Transverse colon (tissue), 4 donors: ENCODE measurements at regions not wholly inside any gene's neighbourhood (a gene's known extent, or its start where the extent isn't known, plus 50 kb on each side); places are given as distances from the start of the nearest gene placed in this dataset.
"Not testable (repeated sequence)": the region's sequence is repeated elsewhere in the genome, so short reads cannot be mapped to it uniquely, and the experiment has no call there.

Source experiments
- DNase-seq: peaks from one replicate; pipeline ENCODE4 v3.0.0-alpha.2; 2019
- H3K27ac ChIP-seq, 4 donors: fragments of 200-600 bp; sonication (generic); 2 replicates each; pipeline ENCODE4 v1.5.1; 2016 to 2018; ENCODE audit warnings: inconsistent platforms in 4 of 4
- H3K27me3 ChIP-seq: fragments of 200-600 bp; sonication (generic); 2 replicates; pipeline ENCODE4 v1.5.1; 2017; ENCODE audit warnings: inconsistent platforms
- H3K36me3 ChIP-seq, 4 donors: fragments of 200-600 bp; sonication (generic); 2 replicates each; pipeline ENCODE4 v1.5.1; 2017 to 2019; ENCODE audit warnings: inconsistent platforms in 4 of 4
- H3K4me1 ChIP-seq, 4 donors: fragments of 200-600 bp; sonication (generic); 2 replicates each; pipeline ENCODE4 v1.5.1; 2017 to 2020; ENCODE audit warnings: inconsistent platforms in 4 of 4
- H3K4me3 ChIP-seq, 4 donors: fragments of 200-600 bp; sonication (generic); 1 replicate in 1 of 4; 2 replicates in 3 of 4; pipeline versions ENCODE4 v1.5.1 to v1.6.1; 2017 to 2019; ENCODE audit warnings: inconsistent platforms in 4 of 4
- H3K9me3 ChIP-seq, 2 donors: fragments of 200-600 bp; sonication (generic); 2 replicates each; pipeline ENCODE4 v1.5.1; 2017 to 2019; ENCODE audit warnings: inconsistent platforms in 2 of 2
- EP300 ChIP-seq: sonication (generic); formaldehyde crosslinking; IDR thresholded peaks from one replicate; pipeline ENCODE4 v1.6.1; 2017; ENCODE audit warnings: antibody characterized with exemption, low read depth
- POLR2A ChIP-seq: fragments of 450-650 bp; IDR thresholded peaks from one replicate; pipeline ENCODE4 v1.6.1; 2016; ENCODE audit warnings: antibody characterized with exemption, mild to moderate bottlenecking, moderate library complexity
- POLR2AphosphoS5 ChIP-seq, 3 donors: sonication (generic); formaldehyde crosslinking; IDR thresholded peaks; one replicate each; pipeline ENCODE4 v1.6.1; 2016; ENCODE audit warnings: antibody characterized with exemption in 3 of 3
- WGBS, 2 donors: methylation state at CpG; one replicate each; pipeline ENCODE4 v1.1.5; 2018; ENCODE audit warnings: low coverage in 1 of 2; 5-methylcytosine and 5-hydroxymethylcytosine counted together
- in situ Hi-C, 4 donors: fragments of 200-750 bp; cut with MboI; loops; one replicate each; pipeline versions ENCODE4 v1.15.0 to v1.15.1; 2017; ENCODE audit warnings: low sequenced_read_pairs in 3 of 4, low pct_ligation_motif_present in 1 of 4, low pct_unique_long_range_greater_than_20kb in 1 of 4
- intact Hi-C: fragments of 100-400 bp; cut with DNase I; formaldehyde crosslinking; loops from one replicate; pipeline ENCODE4 v1.15.1; 2023; ENCODE audit warnings: low total_unique reads
- TF ChIP-seq, protein P1 (sequence below), 5 experiments: fragments of 200-600 bp in 3 of 5; fragments of 450-650 bp in 2 of 5; sonication (generic) in 3 of 5; IDR thresholded peaks; 1 replicate in 2 of 5; 2 replicates in 3 of 5; pipeline ENCODE4 v1.5.1; 2016 to 2017; ENCODE audit warnings: antibody characterized with exemption in 5 of 5, inconsistent platforms in 3 of 5, mild to moderate bottlenecking in 2 of 5, moderate library complexity in 1 of 5

DNA sequence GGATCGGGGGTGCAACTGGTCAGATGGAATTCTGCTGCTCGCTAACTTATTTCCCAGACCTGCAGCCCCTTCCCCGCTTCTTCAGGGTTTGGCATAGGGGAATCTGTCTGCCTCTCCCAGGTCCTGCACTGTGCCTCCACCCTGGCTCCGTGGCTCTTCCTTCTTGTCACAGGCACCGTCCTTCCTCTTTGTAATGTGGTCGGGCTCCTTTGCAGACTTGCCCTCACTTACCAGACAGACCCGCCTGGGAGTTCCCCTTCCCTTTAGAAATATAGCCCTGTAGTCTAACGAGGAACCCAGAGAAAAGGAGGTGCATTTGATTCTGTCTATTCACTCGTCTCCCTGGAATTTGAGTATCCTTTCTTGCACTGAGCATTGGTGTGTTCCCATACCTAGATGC, 63.9 kb upstream of the PAX8 start:
- 56 to 64% methylated on average over 3 to 9 of the region's 9 CpGs for WGBS, 2 donors
- DNase-seq, result no peak

DNA sequence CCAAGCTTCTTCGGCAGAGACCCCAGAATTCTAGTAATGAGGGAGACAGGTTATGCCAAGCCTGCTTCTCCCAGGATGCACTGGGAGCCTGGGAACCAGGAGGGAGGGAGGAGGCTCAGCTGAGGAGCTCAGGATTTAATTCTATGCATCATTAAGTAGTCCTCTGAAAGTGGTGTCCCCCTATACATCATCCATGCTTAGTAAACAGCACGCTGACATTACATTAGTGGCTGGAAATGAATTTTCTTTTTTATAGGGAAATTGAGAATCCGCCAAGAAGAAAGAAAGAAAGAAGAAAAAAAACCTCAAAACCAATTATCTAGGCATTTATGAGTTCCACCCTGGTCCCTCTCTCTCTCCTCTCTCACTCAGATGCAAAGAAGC, 63.1 kb upstream of the PAX8 start:
- intact Hi-C loops, result loop anchor here (5.0 kb wide), 2 partner anchors 445 to 1630 kb away; no protein-coding TSS in a partner anchor
- H3K36me3 ChIP-seq, H3K4me1 ChIP-seq, H3K9me3 ChIP-seq, DNase-seq, H3K4me3 ChIP-seq, H3K27me3 ChIP-seq, in situ Hi-C loops, H3K27ac ChIP-seq: not testable (repeated sequence)
- WGBS, 2 donors, result 58 to 82% methylated on average over 2 to 3 of the region's 3 CpGs

More for the DNA sequence above, 63.9 kb upstream of the PAX8 start:
- Histone ChIP-seq H3K4me3 (no peak overlapping the region), H3K4me1 (no peaks in the 10 kb centered on the region), H3K27ac (no peak overlapping the region), H3K36me3 (no peaks in the 10 kb centered on the region), H3K27me3 (no peaks in the 10 kb centered on the region), H3K9me3 (no peaks in the 10 kb centered on the region)
- in situ Hi-C loops (no loop called here), intact Hi-C loops (loop anchor here (5.0 kb wide), 2 partner anchors 445 to 1630 kb away; no protein-coding TSS in a partner anchor)
- TF ChIP-seq POLR2A (no peak), EP300 (no peak), POLR2AphosphoS5 (IDR thresholded peaks at IDR 0.05) (no peak)
- TF ChIP-seq, protein P1, sequence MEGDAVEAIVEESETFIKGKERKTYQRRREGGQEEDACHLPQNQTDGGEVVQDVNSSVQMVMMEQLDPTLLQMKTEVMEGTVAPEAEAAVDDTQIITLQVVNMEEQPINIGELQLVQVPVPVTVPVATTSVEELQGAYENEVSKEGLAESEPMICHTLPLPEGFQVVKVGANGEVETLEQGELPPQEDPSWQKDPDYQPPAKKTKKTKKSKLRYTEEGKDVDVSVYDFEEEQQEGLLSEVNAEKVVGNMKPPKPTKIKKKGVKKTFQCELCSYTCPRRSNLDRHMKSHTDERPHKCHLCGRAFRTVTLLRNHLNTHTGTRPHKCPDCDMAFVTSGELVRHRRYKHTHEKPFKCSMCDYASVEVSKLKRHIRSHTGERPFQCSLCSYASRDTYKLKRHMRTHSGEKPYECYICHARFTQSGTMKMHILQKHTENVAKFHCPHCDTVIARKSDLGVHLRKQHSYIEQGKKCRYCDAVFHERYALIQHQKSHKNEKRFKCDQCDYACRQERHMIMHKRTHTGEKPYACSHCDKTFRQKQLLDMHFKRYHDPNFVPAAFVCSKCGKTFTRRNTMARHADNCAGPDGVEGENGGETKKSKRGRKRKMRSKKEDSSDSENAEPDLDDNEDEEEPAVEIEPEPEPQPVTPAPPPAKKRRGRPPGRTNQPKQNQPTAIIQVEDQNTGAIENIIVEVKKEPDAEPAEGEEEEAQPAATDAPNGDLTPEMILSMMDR (IDR thresholded peaks at IDR 0.05), result no peak

DNA sequence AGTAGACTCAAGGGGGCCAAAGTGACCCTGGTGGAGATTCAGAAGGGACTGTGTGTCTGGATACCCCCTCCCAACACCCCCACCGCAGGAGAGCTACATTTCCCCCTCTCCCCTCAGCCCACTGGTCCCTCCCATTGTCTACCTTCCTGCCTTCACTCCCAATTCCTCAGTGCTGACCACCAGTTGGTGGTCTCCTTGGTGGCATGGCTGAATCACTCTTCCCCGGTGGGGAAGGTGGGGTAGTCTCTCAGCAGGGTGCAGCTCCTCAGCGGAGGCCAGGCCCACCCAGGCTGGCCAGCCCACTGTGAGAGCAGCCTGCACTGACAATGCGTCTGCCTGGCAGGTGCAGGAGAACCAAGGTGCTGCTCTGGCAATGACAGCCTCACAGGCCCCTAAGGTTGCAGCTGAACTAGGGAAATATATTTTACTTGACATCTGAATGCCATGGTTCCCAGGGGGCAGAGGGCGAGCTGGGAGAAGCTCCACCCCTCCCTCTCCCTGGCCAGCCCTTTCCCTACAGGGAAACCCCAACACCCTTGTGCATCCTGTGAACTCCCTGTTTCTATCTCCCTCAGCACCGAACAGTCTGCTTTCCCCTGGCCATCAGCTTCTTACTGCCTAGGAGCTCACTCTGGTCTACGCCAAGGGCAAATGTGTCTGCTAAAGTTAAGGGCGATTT, 62.6 kb upstream of the PAX8 start:
- Histone ChIP-seq H3K27me3 (peaks cover 3% of the 10 kb centered on the region), H3K36me3 (no peaks in the 10 kb centered on the region), H3K4me1 (no peaks in the 10 kb centered on the region), H3K27ac (no peak overlapping the region), H3K9me3 (no peaks in the 10 kb centered on the region), H3K4me3 (no peak overlapping the region)
- WGBS, 2 donors, result 68 to 71% methylated on average over 4 to 8 of the region's 8 CpGs
- in situ Hi-C loops (no loop called here), intact Hi-C loops (loop anchor here (5.0 kb wide), 2 partner anchors 446 to 1631 kb away; no protein-coding TSS in a partner anchor)
- TF ChIP-seq, protein P1 (IDR thresholded peaks at IDR 0.05), result no peak
- TF ChIP-seq EP300 (no peak), POLR2AphosphoS5 (IDR thresholded peaks at IDR 0.05) (no peak), POLR2A (no peak)
- no peak for DNase-seq

DNA sequence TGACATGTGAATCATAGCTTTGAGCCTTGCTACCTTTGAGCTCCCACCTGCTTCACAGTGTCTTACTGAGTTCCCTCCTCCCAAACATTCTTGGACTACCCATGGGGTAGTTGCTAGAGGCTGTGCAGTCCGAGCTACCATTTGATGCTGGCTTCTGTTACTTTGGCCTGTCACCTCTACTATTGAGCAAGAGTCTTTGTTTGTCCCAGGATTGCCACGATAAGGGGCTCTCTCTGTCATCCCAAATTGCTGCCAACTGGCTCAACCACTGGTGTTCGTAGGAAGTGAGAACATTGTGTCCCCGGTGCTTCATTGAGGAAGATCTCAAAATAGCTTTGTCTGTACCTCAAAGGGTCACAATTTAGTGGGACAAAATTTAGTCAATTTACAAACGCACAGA, 59.1 kb upstream of the PAX8 start:
- in situ Hi-C loops, result no loop called here
- DNase-seq, result no peak
- no peak for TF ChIP-seq EP300
- no peak for TF ChIP-seq POLR2A
- peaks cover 0 to 6% (median 0%) of the 10 kb centered on the region in 4 donors for H3K4me1 ChIP-seq
- WGBS, 2 donors, result 67 to 100% methylated on average over 1 to 5 of the region's 5 CpGs
- H3K27me3 ChIP-seq, result peaks cover 5% of the 10 kb centered on the region
- no peak overlapping the region for H3K4me3 ChIP-seq
- intact Hi-C loops, result no loop called here
- H3K27ac ChIP-seq, result no peak overlapping the region
- H3K9me3 ChIP-seq, result no peaks in the 10 kb centered on the region
- H3K36me3 ChIP-seq, result no peaks in the 10 kb centered on the region

DNA sequence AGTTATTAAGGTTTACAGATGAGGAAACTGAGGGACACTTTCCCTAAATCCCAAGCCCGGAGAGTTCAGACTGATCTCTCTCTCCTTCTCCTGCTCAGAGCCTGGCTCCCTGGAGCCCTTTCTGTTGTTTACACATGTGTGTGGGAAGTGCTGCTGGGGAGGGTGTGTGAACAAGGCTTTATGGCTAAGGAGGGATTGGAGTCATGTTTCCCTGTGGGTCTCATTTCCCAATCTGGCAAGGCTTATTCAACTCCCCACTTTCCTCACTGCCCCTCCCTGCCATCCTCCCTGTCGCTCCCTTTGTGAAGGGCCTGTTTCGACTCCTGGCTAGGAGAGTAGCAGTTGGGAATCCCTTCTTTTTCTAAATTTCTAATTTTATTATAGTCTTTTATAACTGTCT, 57.3 kb upstream of the PAX8 start:
- intact Hi-C loops, in situ Hi-C loops: not testable (repeated sequence)
- peak; percentile 28 for DNase-seq

DNA sequence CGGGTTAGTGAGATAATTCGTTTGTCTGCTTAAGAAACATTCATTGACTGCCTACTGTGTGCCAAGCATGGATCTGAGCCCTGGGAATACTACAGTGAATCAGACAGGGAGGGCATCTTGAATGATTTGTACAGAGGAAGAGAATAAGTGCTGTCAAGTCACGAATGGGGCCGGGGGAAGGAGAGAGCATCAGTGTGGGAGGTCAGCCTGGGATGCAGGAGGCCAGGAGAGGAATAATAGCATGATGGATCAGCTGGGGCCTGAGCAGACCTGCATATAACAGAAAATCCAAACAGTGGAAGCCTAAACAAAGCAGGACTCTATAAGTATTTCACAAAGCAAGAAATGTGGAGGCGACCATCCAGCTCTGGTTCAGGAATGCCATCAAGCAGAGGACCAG, 55.4 kb upstream of the PAX8 start:
- H3K9me3 ChIP-seq, result no peaks in the 10 kb centered on the region
- no peak for TF ChIP-seq POLR2AphosphoS5 (IDR thresholded peaks at IDR 0.05)
- TF ChIP-seq POLR2A, result no peak
- TF ChIP-seq, protein P1 (IDR thresholded peaks at IDR 0.05), result no peak
- no peak for TF ChIP-seq EP300
- H3K4me3 ChIP-seq, result no peak overlapping the region
- 85 to 86% methylated on average over 4 to 5 of the region's 5 CpGs for WGBS, 2 donors
- no peak for DNase-seq
- intact Hi-C loops, result no loop called here
- no peak overlapping the region for H3K27ac ChIP-seq
- in situ Hi-C loops, result no loop called here
- no peaks in the 10 kb centered on the region for H3K36me3 ChIP-seq
- peaks cover 0 to 6% (median 0%) of the 10 kb centered on the region in 4 donors for H3K4me1 ChIP-seq
- peaks cover 5% of the 10 kb centered on the region for H3K27me3 ChIP-seq

More for the DNA sequence above, 57.3 kb upstream of the PAX8 start:
- H3K27me3 ChIP-seq, H3K27ac ChIP-seq, H3K9me3 ChIP-seq, H3K4me1 ChIP-seq, H3K36me3 ChIP-seq, H3K4me3 ChIP-seq: not testable (repeated sequence)
- WGBS, 2 donors, result 36% methylated on average over 3 of the region's 3 CpGs; no CpG with 5 or more reads in 1 of the 2 donors

DNA sequence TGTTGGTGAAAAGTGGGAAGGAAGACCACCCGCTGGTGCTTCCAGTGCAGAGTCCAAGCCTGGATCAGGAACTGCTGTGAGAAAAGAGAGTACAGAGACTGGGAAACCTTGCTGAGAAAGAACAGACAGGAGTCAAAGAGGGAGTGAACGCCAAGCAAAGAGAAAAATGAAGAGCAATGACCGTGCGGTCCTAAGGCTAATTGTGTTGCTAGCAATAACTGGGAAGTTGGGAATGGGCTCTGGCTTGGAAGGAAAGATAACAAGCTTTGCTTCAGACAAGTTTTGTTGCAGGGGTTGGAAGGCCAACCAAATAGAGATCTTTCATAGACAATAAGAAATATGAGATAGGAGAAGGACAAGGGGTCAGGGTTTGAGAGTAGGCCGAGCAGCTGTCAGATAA, 55.0 kb upstream of the PAX8 start:
- H3K27ac ChIP-seq, intact Hi-C loops, H3K9me3 ChIP-seq, in situ Hi-C loops, H3K36me3 ChIP-seq, H3K27me3 ChIP-seq, H3K4me1 ChIP-seq, DNase-seq, H3K4me3 ChIP-seq: not testable (repeated sequence)
- 85 to 95% methylated on average over 5 of the region's 5 CpGs for WGBS, 2 donors
